SKM-1 treated with dmso at 0.1 percent for 144 hours (cell line): ENCODE measurements at regions not wholly inside any gene's neighbourhood (a gene's known extent, or its start where the extent isn't known, plus 50 kb on each side); places are given as distances from the start of the nearest gene placed in this dataset.

Experiments
- DNase-seq: peaks from one replicate; lab custom pipeline; 2025; ENCODE audit not compliant: unreplicated experiment; lab: John Stamatoyannopoulos, UW

DNA sequence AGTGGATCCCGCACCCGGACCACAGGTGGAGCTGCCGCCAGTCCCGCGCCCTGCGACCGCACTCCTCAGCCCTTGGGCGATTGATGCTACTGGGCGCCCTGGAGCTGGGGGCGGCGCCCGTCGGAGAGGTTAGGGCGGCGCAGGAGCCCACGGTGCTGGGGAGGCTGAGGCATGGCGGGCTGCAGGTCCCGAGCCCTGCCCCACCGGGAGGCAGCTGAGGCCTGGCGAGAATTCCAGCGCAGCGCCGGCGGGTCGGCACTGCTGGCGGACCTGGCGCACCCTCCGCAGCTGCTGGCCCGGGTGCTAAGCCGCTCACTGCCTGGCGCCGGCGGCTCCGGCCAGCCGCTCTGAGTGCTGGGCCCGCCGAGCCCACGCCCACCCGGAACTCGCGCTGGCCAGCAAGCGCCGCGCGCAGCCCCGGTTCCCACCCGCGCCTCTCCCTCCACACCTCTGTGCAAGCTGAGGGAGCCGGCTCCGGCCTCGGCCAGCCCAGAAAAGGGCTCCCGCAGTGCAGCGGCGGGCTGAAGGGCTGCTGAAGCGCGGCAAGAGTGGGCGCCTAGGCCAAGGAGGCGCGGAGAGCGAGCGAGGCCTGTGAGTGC, 1256.5 kb downstream of the STIM2 start:
- DNase-seq = no peak

DNA sequence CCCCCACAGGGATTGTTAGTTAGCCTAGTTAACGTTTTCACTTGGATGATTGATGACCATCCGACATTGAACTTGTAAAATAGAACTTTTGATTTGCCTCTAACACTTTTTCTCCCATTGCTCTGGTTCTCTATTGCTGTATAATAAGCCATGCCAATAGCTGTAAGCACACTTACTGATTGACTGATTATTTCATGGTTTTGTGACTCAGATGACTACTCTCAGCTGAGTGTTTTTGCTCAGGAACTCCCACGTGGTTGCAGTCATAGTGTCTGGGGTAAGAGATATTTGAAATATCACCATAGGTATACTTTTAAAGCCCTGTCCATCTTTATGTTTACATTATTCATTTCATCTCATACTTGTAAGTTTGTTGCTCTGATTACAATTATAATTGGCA, 1285.5 kb downstream of the STIM2 start:
- DNase-seq = no peak

DNA sequence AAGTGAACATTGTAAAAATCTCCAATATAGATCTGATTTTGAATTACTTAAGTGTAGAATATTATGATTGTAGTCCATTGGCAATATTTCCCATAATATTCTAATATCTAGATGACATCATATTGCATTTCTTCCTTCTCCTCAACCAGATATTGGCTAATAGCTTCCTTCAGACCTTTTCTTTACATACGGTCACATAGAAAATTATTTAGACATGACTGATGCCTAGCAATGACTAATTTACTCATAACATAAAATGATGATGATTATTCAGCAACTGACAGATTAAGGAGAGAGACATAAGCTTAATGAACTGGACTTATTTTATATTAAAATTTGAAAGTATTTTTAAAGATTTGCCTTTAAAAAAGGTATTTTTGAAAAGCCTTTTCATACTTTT, 1287.6 kb downstream of the STIM2 start:
- DNase-seq = no peak

DNA sequence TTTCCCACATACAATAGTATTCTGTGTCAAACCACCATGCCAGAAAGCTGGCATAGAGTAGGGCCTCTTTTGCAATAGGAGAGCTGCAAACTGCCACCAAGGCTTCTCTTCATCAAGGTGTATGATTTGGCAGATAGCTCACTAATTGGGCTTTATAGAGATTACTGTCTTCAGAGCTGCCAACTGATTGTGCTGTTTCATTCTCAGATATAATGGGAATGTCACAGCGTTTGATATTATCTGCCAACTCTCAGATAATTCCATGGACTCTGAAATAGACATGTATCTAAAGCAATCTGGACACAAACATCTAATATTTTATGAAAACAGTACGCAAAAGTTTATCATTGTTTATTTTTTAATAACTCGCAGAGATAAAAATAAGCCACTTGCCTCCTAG, 1289.1 kb downstream of the STIM2 start:
- DNase-seq = no peak

DNA sequence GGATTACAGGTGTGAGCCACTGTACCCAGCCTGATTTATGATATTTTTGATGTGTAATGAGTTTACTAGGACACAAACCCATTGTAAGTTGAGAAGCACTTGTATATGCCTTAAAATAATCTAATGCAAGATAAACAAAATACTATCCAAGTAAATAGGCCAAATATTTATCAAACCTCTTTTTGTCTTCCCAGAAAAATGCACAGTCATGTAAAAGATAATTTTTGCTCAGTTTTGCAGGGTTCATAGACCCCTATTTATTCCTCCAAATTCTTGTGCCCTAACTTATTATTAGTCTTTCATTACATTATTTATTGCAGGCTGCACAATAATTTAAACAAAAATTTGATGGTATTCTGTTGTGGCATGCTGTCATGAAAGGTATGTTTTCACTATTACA, 1290.7 kb downstream of the STIM2 start:
- DNase-seq = no peak

DNA sequence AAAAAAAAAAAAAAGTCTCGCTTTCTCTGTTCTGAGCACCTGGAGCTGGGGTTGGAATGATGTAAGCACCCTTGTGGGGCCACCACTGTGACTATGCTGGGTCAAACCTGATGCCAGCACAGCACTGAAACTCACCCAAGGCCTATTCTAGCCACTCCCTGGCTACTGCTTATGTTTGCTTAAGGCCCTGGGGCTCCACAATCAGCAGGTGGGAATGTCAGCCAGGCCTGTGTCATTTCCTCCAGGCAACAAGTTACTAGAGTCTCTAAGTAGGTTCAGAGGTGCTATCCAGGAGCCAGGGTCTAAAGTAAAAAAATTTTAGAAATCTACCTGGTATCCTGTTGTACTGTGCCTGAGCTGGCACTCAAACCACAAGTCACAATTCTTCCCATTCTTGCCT, 1306.8 kb downstream of the STIM2 start:
- DNase-seq = no peak

DNA sequence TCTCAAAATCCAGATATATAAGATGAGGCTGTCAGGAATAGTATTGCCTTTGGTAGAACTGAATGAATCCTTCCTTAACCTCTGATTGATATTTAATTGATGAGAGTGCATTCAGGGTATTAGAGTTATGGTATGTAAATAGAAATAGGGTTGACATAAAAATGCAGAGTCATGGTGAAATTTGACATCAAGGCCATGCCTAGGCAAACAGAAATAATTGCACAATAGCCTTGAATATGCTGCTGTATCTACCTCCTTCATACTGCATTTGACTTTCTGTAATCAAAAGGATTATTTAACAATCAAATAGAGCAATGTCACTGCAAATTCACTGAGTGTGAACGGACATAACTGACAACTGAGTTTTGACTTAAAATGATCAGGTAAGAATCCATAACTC, 1316.3 kb downstream of the STIM2 start:
- no peak for DNase-seq

DNA sequence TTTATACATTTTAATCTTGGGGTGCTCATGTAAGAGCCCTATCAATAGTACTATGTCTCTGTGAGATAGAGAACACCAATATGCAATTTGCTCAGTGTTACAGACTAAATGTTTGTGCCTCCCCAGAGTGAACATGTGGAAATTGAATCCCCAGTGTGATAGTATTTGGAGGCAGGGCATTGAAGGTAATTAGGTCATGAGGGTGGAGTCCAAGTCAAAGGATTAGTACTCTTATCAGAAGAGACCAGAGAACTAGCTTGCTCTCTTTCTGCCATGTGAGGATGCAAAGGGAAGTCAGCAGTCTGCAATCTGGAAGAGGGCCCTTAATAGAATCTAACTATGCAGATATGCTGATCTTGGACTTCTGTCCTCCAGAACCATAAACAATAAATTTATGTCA, 1317.0 kb downstream of the STIM2 start:
- DNase-seq = no peak

DNA sequence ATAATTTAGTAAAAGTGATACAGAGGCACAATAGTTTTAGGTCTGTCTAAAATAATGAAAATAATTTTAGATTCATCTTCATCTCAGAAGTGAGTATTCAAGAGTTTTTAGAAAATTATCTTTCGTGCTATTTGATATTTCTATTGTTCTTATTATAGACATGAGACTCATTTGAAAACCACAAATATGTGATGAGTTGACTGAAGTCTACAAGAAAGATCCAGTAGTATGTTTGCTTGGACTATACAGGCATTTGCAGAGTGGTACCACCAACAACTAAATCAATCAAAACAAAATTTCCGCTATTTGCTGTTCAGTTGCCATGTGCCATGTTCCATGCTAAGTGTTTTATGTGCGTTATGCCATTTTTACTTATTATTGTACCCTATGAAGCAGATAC, 1318.5 kb downstream of the STIM2 start:
- DNase-seq = no peak

DNA sequence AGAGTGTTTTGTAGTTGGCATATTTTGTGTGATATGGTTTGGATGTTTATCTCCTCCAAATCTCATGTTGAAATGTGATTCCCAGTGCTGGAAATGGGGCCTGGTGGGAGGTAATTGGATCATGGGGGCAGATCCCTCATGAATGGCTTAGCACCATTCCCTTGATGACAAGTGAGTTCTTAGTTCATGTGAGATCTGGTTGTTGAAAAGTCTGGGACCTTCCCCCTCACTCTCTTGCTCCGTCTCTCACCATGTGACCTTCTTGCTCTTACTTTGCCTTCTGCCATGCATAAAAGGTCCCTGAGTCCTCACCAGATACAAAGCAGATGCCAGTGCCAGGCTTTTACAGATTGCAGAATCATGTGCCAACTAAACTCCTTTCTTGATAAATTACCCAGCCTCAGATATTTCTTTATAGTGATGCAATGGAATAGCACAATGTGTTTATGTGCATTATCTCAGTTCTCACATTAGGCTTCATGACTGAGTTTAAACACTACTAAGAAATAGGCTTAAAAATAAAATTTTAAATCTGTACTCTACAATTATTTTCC, 1348.8 kb downstream of the STIM2 start:
- no peak for DNase-seq

DNA sequence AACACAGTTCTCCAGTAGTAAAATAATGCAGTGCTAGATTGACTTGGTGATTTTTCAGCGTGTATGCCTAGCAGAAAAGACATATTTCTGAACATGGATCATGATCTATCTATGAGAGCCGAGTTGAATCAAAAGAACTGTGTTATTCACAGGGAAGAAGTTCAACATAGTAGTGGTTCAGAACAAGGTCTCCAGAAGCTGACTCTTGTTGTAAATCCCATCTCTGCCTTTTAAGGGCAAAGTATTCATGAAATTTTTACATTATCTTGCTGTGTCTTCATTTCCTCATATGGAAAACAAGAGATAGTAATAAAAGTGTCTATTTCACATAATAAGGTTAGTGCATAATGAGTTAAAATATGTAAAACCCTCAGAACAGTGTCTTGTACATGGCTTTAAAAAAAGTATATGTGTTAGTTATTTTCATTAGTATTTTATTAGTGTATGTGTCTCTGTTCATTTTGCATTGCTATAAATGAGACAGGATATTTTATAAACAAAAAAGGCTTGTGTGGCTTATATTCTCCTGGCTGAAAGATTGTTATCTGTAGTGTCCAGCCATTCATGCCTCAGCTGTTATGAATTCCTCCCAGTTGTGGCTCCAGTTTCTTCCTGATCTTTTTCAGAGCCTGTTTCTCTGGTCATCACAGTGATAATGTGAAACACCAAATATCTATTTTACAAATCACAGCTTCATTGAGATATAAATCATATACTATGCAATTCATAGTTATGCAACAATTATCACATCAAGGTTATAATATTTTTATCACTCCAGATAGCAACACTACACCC, 1351.2 kb downstream of the STIM2 start:
- DNase-seq = no peak

DNA sequence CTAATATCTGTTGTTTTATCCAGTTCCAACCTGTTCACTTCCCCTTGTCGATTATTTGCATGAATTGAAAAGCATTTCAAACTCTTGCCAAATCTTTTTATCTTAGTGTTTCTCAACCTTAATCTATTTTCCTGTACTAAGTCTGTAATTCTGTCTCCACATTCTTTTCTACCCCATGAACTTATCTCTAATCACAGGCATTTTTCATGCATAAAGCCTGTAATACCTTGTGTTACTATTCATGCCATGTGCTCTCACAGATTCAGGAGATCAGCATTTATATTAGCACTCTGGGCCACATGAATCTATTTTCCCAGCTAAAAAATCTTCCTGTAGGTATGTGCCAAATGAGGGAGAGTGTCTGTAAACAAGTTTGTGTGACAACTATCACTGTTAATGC, 1360.9 kb downstream of the STIM2 start:
- no peak for DNase-seq

DNA sequence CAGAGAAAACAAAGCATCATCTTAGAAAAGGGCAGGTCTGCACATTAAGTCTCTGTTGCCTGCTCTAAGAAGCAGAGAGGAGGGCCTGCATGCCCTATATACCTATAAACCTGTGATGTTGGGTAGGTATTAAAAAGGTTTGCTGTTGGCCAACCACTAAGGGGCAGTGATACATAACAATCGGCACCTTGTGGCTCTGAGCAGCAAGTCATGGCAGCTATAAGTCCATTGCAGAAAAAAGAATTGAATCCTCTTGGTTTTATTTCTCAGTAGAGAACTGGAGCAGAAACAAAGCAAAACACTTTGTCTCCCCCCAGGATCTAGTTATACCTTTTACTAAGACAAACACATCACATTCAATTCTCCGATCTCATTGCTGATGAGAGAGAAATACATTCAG, 1364.4 kb downstream of the STIM2 start:
- DNase-seq = no peak

DNA sequence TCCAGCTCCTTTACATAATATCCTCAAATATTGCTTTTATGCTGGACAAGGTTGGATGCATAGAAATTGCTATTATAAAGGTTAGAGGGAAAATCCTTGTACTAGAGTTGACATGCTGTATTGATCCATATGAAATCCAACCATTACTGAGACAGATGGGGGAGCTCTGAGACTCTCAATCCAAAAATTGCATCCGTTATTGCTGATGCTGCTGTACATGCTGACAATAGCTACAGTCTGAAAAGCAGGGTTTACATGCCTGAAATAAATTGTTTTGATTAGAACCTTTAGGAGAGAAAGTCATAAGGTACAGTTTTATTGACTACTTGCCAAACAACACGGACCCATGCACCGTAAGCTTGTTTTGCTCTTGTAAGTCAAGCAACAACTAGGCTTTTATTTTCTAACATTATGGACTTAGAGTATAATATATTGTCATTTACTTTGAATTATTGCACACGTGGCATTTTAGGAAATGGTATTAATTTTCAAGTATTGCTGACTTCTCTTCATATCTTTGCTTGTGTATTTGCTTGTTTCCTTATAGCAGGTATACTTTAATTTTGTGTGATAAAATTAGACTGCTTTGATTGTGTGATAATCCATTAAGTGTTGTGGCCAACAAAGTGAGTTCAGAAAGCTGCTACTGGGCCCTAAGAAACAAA, 1365.2 kb downstream of the STIM2 start:
- DNase-seq = no peak

DNA sequence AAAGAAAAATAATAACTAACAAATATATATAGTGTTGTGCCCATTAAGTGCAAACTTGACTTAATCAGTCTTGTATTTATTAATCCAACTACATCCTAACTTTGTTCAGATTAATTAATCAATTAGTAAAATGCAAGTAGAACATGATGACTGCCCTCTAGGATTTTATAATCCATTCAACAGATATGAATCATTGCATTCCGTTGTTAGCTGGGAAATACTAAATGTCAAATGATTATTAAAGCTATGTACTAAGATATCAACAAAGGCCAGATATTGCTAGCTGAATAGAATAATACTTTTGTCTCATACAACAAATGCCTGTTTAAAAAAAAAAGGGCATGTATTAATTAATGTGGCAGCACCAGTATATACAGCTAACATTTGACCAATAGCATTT, 1366.3 kb downstream of the STIM2 start:
- no peak for DNase-seq

DNA sequence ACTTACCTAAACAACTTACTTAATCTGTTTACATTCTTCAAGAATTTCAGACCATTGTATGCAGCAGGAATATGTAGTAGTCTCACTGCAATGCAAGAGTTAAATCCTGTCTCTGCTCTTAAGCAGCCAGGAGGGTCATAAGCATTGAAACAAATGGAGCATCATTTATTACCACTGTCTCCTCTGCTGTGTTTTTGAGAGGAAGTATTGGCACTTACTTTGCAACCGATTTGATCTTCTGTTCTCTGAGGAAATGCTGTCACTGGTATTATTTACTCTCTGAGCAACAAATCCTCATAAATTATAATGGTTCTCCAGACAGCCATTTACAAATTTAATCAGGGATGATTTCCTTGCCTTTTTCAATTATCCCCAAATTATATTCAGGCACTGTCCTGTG, 1367.1 kb downstream of the STIM2 start:
- no peak for DNase-seq

DNA sequence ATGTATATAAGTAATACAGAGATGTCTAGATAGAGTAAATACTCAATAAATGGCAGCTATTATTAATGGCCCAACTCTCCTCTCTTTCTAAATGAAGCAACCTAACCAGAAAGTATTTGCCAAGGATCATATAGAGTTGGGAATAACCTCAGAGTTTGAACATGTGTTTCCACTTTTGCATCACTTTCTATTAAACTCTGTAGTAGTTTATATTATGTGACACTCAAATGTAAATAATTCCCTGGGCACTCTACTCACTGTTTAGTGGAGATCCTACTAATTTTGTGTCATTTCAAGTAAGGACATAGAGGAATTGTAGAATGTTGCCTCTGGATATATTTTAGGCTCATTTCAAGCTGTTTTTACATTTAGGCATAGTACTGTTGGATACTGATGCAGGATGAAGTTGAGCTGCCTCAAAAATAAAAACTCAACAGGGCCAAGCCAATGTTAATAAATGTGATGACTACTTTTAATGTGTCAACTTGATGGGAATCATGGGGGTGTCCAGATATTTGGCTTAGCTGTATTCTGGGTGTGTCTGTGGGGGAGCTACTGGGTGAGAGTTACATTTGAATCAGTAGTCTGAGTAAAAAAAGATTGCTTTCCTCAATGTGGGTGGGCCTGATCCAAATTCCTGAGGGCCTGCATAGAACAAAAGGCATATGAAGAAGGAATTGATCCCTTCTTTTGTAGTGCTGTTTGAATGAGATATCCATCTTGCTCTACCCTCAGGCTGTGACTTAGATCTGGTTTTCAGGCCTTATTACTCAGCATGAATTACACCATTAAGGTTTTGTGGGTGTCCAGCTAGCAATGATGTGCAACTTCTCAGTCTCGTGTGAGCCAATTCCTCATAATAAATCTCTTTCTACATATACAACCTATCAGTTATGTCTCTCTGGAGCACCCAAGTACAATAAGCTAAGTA, 1368.2 kb downstream of the STIM2 start:
- DNase-seq = no peak

DNA sequence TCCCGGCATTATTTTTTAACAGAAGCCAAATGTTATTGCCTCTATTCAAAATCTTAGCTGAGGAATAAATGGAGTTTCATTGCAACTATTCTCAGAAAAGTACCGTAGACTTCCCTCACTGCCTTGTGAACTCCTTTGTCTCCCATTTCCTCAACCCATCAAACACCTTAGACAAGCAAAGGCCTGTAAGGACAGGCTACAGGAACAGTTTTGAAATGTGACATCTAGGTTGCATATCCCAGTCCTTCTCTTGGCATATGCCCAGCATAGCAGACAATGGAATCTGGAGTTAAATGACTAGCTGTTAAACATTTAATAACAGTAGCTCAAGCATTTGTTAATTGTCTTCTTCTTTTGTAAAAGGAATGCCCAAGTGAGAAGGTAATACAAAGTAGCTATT, 1371.7 kb downstream of the STIM2 start:
- no peak for DNase-seq

DNA sequence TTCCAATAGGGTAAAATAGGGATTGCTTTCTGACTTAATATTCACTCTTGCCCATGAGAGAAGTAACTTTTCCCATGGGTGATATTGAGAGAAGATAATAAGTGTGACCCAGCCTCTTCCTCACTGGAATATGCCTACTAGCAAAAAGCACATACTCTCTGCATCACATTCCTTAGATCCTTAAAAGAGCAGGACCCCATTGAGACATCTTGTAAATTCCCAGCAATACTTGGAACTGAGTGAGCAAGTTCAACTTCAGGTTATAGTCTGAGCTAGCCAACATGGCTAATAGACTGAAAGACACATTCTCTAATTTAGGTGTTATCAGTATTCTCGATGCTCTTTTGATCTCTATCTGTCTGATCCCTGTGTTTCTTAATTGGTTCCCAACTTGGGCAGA, 1372.3 kb downstream of the STIM2 start:
- DNase-seq = no peak

DNA sequence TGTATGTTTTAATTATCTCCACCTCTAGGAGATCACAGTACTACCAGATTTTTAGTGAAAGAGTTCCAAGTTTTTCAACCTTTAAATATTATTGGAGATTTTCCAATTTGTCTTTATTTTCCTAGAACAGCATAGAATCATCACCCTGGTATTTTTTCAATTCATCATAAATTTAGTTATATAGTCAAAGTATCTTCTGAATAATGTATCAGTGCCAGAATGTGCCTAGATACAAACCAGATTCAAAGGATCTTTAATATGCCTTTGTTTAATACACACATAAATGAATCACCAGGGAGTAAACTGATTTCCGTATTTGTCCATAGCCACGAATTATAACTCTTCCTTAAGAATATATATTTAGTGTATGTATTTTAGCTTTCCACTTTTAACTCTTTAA, 1373.1 kb downstream of the STIM2 start:
- DNase-seq = no peak

DNA sequence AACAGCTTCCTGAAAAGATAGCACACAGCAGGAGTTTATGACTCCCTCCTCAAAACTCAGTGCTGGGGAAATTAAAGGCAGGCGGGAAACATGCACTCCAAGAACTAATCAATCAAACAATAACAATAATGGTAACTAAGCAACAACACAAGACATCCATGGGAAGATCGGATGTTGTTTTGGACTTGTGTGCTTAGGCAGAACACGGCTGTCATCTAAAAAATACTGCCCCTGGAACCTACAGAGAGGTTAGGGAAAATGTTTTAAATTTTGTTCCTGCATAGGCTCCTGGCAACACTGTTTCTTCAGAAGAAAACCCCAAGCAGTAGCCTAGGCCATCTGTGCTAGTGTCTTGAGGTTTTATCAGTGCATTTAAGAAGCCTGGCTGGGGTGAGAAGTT, 1378.2 kb downstream of the STIM2 start:
- DNase-seq = no peak
